ENCODE measurements at regions not wholly inside any gene's neighbourhood (a gene's known extent, or its start where the extent isn't known, plus 50 kb on each side); places are given as distances from the start of the nearest gene placed in this dataset.
A peak's percentile ranks its signal among the peaks of the same experiment; 100 is the strongest.
"Not testable (repeated sequence)": the region's sequence is repeated elsewhere in the genome, so short reads cannot be mapped to it uniquely, and the experiment has no call there.

- no peak for DNase-seq
Observed at GRCh38 chr12:131463174-131463573, 247.7 kb upstream of the SFSWAP start.

- DNase-seq, result no peak
Observed at GRCh38 chr12:131464081-131464480, 246.8 kb upstream of the SFSWAP start.

- DNase-seq, result no peak
Observed at GRCh38 chr12:131466306-131466705, 244.6 kb upstream of the SFSWAP start.

- no peak for DNase-seq
Observed at GRCh38 chr12:131466932-131467331, 244.0 kb upstream of the SFSWAP start.

GRCh38 chr12:131468206-131468605 is 242.7 kb upstream of the SFSWAP start:
- no peak for DNase-seq

GRCh38 chr12:131469945-131470344 is 240.9 kb upstream of the SFSWAP start:
- DNase-seq, result not testable (repeated sequence)

GRCh38 chr12:131471271-131471905 is 239.5 kb upstream of the SFSWAP start:
- no peak for DNase-seq

- DNase-seq, result no peak
Observed at GRCh38 chr12:131471946-131472732, 238.8 kb upstream of the SFSWAP start.

GRCh38 chr12:131473261-131473660 is 237.6 kb upstream of the SFSWAP start:
- DNase-seq, result no peak

GRCh38 chr12:131473741-131474709 is 236.9 kb upstream of the SFSWAP start:
- DNase-seq, result peak; percentile 55 to 71

GRCh38 chr12:131475012-131475411 is 235.9 kb upstream of the SFSWAP start:
- not testable (repeated sequence) for DNase-seq

GRCh38 chr12:131477613-131478012 is 233.3 kb upstream of the SFSWAP start:
- DNase-seq, result no peak

GRCh38 chr12:131478468-131478867 is 232.4 kb upstream of the SFSWAP start:
- no peak for DNase-seq

GRCh38 chr12:131482199-131482598 is 228.7 kb upstream of the SFSWAP start:
- no peak for DNase-seq

- no peak for DNase-seq
Observed at GRCh38 chr12:131482686-131483085, 228.2 kb upstream of the SFSWAP start.

- DNase-seq, result no peak
Observed at GRCh38 chr12:131486451-131487230, 224.2 kb upstream of the SFSWAP start.

GRCh38 chr12:131487388-131488124 is 223.3 kb upstream of the SFSWAP start:
- no peak for DNase-seq

- DNase-seq, result no peak
Observed at GRCh38 chr12:131489718-131490117, 221.2 kb upstream of the SFSWAP start.

GRCh38 chr12:131491155-131491554 is 219.7 kb upstream of the SFSWAP start:
- no peak for DNase-seq

GRCh38 chr12:131491916-131492490 is 218.9 kb upstream of the SFSWAP start:
- DNase-seq, result no peak
